Type B pancreatic cell (in vitro differentiated cells): ENCODE measurements at regions not wholly inside any gene's neighbourhood (a gene's known extent, or its start where the extent isn't known, plus 50 kb on each side); places are given as distances from the start of the nearest gene placed in this dataset.
"Not testable (repeated sequence)": the region's sequence is repeated elsewhere in the genome, so short reads cannot be mapped to it uniquely, and the experiment has no call there.

Experiments
- DNase-seq: peaks from one replicate; pipeline ENCODE4 v3.0.0; 2021; ENCODE audit warnings: mixed read lengths; ENCODE audit not compliant: unreplicated experiment; ENCODE audit errors: extremely low spot score
- H3K27ac Mint-ChIP-seq: 2 replicates; pipeline ENCODE4 v1.8.0; 2021; ENCODE audit warnings: mild to moderate bottlenecking, mixed read lengths
- H3K27me3 Mint-ChIP-seq: 2 replicates; pipeline ENCODE4 v1.8.0; 2021; ENCODE audit warnings: mixed read lengths
- H3K36me3 Mint-ChIP-seq: 2 replicates; pipeline ENCODE4 v1.8.0; 2021; ENCODE audit warnings: mixed read lengths
- H3K4me1 Mint-ChIP-seq: one replicate; pipeline ENCODE4 v1.8.0; 2021; ENCODE audit warnings: mixed read lengths; ENCODE audit not compliant: unreplicated experiment
- H3K4me3 Mint-ChIP-seq: 2 replicates; pipeline ENCODE4 v1.8.0; 2021; ENCODE audit warnings: mild to moderate bottlenecking, mixed read lengths
- H3K9me3 Mint-ChIP-seq: 2 replicates; pipeline ENCODE4 v1.8.0; 2021; ENCODE audit warnings: mixed read lengths
- CTCF ChIP-seq: fragments of 200-600 bp; sonication (generic); conservative IDR thresholded peaks from 2 replicates; pipeline ENCODE4 v1.5.0; 2021; ENCODE audit warnings: antibody characterized with exemption, mild to moderate bottlenecking

GRCh38 chr17:12229335-12229734 is 208.7 kb downstream of the MAP2K4 start:
- Mint-ChIP-seq H3K36me3 (no peaks in the 10 kb centered on the region), H3K4me3 (no peak overlapping the region), H3K27me3 (peaks cover 17% of the 10 kb centered on the region), H3K27ac (no peak overlapping the region), H3K9me3 (peaks cover 8% of the 10 kb centered on the region), H3K4me1 (peaks cover 13% of the 10 kb centered on the region)
- no peak for TF ChIP-seq CTCF
- DNase-seq, result no peak

DNA sequence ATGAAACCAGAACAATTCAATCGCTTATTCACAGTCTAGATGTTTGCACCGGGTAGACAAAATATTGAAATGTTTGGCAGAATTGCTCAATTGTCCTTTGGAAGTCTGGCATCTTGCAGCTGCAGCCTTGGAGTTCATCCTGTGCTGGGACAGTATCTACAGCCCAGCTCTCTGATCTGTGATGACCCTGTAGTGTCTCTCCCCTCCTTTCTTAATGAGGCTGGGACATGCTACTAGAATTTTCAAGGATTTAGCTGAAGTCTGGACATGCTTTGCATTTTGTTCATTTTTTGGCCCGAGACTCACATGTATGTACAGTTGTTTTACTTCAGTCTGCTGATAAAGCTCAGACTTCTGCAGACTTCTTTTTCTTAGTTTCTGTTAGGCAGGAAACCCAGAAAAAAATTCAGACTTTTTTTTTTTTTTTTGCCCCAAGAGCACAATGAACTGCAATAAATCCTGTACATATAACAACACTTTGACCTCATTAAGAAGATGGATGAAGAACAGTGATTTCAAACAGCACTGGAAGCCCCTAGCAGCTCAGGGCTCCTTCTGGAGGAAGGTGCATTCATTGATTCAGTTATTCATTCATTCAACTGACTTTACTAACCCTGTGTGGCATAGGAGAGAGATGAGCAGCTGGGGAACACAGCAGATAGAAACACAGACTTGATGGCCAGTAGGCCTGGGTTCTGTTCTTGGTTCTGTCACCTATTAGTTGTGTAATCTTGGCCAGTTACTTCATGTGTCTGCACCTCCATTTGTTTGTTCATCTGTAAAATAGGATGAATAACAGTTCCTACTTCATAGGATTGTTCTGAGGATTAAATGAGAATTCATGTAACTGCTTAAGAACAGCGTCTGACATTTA is 210.0 kb downstream of the MAP2K4 start:
- Mint-ChIP-seq H3K27me3 (peaks cover 7% of the 10 kb centered on the region), H3K4me3 (no peak overlapping the region), H3K27ac (no peak overlapping the region), H3K36me3 (no peaks in the 10 kb centered on the region), H3K9me3 (peaks cover 8% of the 10 kb centered on the region), H3K4me1 (peaks cover 13% of the 10 kb centered on the region)
- DNase-seq, result no peak
- TF ChIP-seq CTCF, result no peak

DNA sequence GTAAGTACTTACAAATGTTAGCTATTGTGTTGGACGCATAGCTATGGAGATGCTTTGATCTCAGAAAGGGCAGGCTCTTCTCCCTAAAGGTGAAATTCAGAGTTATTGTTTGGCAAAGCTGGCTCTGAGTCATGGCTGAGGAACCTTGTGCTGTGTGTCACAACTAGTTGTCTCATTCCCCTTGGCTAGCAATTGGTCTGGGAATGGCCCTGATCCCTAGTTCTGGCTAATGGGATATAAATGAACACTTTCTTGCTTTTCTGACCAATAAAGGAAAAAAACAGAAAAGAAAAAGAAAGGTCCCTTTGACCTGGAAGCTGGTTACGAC is 210.6 kb downstream of the MAP2K4 start:
- no peak for TF ChIP-seq CTCF
- Mint-ChIP-seq H3K4me3 (no peak overlapping the region), H3K4me1 (peaks cover 13% of the 10 kb centered on the region), H3K9me3 (peaks cover 8% of the 10 kb centered on the region), H3K36me3 (no peaks in the 10 kb centered on the region), H3K27me3 (peaks cover 4% of the 10 kb centered on the region), H3K27ac (no peak overlapping the region)
- no peak for DNase-seq

DNA sequence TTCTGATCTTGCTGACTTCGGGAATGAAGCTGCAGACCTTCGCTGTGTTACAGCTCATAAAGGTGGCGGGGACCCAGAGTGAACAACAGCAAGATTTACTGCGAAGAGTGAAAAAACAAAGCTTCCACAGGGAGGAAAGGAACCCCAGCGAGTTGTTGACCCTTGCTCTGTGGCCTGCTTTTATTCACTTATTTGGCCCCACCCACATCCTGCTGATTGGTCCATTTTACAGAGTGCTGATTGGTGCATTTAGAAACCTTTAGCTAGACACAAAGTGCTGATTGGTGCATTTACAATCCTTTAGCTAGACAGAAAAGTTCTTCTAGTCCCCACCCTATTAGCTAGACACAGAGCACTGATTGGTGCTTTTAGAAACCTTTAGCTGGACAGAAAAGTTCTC is 218.3 kb downstream of the MAP2K4 start:
- not testable (repeated sequence) for H3K36me3 Mint-ChIP-seq, H3K4me1 Mint-ChIP-seq, H3K9me3 Mint-ChIP-seq, H3K27ac Mint-ChIP-seq, DNase-seq, H3K4me3 Mint-ChIP-seq, H3K27me3 Mint-ChIP-seq

GRCh38 chr17:12242345-12242954 is 221.8 kb downstream of the MAP2K4 start:
- TF ChIP-seq CTCF, result no peak
- H3K4me3 Mint-ChIP-seq, result no peak overlapping the region

GRCh38 chr17:12247761-12248160 is 227.1 kb downstream of the MAP2K4 start:
- peaks cover 17% of the 10 kb centered on the region for H3K27me3 Mint-ChIP-seq
- H3K27ac Mint-ChIP-seq, result no peak overlapping the region
- H3K4me3 Mint-ChIP-seq, result no peak overlapping the region
- no peaks in the 10 kb centered on the region for H3K36me3 Mint-ChIP-seq
- no peak for TF ChIP-seq CTCF
- DNase-seq, result no peak
- H3K9me3 Mint-ChIP-seq, result no peaks in the 10 kb centered on the region
- peaks cover 5% of the 10 kb centered on the region for H3K4me1 Mint-ChIP-seq

More at GRCh38 chr17:12242345-12242954, 221.8 kb downstream of the MAP2K4 start:
- H3K4me1 Mint-ChIP-seq, result peaks cover 5% of the 10 kb centered on the region
- H3K36me3 Mint-ChIP-seq, result no peaks in the 10 kb centered on the region
- H3K9me3 Mint-ChIP-seq, result no peaks in the 10 kb centered on the region
- no peak for DNase-seq
- peaks cover 6% of the 10 kb centered on the region for H3K27me3 Mint-ChIP-seq
- H3K27ac Mint-ChIP-seq, result no peak overlapping the region
